Kidney glomerular epithelial cell (primary cell): ENCODE measurements at regions not wholly inside any gene's neighbourhood (a gene's known extent, or its start where the extent isn't known, plus 50 kb on each side); places are given as distances from the start of the nearest gene placed in this dataset.

ENCODE experiments used
- DNase-seq: peaks from one replicate; lab custom pipeline; 2025; lab: John Stamatoyannopoulos, UW

DNA sequence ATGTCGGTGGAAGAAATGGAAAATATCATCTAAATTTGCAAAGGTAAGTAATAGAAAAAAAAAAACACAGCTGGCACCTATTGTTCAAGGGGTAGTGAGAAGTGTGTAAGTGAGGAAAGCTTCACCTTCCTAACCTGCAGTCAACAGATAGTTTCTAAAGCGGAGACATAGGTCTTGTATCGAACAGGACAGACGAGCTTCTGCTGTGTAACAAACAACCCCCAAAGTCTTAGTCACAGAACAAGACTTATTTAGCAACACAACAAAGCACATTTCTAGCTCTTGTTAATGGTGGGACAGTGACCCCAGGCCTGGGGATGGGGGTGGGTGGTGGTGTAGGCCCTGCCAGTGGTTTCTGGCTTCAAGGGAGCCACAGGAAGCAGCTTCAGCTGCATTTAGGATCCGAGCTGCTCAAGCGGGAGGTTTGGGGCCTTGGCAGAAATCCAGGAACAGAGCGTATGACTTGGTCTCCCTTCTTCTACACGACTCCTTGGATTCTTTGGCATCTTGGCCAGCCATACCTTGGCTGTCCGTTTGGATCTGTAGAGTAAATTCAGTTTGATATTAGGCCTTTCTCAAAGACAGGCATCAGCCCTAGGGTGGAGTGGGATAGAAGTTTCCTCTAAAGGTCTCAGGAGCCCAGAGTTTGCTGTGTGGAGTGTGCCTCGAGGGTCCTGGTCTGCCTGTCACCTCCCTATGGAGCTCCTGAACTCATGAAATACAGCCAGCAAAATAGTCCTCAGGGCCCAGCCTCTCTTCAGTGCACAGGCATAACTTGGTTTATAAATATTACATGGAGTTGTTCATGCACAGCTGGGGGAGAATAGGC lies 56.9 kb upstream of the SHH start:
- no peak for DNase-seq

DNA sequence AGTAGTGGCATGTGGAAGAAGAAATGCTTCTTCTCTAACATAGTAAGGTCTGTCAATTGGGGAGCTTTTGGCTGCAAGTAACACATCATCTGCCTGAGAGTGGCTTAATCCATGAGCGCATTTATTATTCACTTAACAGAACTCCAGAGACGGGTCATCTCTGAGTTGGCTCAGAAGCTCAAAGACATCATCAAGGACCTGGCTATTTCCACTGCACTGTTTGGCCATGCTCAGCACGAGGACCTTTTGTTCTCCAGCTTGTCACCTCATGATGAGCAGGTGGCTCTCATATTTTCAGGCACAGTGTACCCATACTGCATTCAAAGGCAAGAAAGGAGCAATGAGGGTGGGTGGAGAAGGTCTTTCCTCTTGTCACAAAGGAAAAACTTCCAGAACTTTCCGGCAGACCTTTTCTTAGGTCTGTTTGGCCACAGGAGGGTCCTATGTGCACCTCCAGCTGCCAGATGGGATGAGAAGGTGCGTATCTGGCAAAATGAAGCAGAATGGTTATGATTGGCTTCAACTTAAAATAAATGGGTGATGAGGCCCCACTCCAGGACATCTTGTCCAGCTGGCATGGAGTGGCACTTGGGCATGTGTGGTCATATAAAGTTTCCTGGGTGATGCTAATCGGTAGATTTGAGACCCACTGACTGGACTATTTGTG lies 55.6 kb upstream of the SHH start:
- no peak for DNase-seq

DNA sequence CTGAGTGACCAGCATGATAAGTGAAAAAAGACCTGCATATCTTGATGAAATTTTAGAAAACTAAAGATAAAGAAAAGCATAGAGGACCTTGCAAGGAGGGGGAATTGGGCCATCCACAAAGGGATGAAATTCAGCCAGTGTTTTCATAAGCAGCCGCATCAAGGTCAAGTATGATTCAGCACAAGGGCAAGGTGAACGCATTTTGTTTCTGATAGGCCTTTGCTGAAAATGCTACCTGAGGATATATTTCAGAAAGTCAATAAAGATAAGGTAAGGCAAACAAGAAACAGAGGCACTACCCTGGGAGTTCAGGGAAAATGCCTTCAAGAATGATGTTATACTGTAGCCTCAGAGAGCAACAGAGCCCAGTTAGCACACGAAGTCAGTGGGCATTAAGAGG lies 55.0 kb upstream of the SHH start:
- no peak for DNase-seq

DNA sequence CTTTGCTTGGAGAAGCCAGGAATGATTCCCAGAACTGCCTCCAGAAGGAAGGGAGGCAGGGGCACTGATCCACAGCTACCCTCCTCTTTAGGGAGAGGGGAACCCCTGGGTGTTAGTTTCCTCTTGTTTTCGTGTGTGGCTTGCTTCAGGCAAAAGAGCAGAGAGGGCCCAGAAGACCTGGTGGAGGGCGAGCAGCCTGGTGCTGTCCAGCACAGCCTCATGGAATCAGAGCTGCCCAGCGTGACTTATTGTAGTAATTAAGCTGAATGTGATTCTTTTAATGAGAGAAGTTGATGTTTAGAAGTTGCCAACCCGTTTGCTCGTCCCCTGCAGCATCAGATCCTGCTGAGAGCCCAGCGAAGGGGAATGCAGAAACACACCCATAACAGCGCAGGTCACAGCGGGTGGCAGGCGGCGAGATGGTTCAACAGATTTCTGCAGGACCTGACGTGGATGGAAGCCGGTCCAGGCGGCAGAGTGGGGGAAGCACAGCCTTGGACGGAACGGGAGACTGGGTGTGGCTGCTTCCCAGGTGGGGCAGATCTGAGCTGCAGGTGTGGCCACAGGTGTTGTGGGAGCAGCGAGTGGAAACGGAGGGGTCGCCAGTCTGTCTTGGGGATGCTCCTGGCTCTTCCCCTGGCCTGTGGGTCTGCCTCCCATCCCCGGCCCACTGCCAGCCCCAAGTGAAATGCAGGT lies 53.7 kb upstream of the SHH start:
- DNase-seq = no peak

DNA sequence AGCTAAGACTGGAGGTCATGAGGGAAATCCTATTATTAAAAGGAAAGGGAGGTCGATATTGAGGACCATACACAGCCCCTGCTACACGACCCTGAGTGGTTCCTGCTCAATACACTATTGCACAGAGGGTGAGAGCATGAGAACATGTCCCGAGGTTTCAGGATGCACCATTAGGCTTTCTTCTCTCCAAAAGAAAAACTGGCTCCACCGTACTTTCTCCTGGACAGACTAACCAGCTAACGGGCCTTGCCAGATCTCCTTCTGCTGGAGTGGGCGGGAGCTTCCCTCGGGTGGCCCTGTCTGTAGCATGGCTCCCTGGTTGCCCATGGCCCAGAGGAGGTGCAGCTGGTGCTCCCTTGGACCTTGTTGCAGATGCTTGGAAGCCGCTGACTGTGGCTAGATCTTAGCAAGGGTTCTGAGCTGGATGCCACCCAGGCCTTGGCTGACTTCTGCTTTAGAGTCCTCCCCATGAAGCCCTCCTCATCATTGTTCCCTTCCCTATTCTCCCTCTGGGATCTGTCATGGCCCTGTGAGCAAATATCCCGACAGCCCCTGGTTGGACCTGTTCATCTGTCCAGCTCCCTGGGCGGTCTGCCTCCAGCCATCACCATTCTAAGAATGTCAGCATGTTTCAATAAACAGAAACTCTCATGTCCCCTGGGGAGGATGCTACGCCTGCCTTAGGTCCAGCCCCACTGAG lies 52.9 kb upstream of the SHH start:
- DNase-seq = no peak

DNA sequence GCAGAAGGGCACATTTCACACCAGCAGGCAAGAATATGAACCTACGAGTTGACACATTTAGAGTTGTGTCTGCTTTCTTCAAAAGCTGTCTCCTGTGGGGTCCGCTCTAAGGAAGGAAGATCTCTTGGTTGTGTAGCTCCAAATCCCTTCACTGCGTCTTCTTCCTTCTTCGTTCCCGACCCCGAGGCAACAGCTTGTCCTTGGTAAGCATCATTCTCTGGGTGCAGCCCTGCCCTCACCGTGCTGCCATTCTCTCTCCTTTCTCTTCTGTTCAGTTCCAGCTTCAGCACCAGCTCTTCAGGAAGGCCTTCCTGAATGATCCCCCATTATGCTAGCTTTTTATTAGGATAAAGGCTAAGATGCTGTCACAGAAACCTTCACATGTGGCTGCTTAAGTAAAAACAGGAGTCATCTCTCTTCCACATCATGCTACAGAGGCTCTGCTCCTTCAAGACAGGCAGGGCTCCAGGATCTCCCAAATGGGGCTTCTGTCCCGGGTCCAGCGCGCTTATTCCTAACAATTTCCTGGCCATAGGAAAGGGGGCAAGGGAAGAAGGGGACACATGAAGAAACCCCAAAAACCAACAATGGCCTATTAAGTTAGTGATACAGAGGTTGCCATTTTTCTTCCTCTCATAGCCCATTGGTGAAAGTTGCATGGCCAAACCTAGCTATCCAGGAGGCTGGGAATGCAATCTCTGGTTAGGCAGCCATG lies 52.2 kb upstream of the SHH start:
- no peak for DNase-seq

DNA sequence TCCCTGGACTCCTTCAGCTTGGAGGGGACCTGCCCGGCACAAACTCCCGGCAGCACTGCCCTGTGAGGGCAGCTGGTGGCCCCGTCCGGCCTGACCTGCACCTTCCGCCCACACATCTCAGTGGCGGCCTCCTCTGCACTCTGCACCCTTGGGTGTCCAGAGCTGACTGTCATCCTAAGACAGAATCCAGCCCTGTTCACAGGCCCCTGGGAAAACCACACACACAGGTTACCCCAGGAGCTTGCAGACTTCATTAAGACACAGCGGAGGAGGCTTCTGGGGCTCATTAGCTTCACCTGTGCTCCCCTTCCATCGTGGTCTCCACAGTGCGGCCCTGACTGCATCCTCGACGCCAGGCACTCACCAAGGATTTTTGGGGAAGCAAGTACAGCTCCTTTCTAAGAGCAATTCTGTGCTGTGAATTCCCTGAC lies 51.5 kb upstream of the SHH start:
- DNase-seq = no peak

DNA sequence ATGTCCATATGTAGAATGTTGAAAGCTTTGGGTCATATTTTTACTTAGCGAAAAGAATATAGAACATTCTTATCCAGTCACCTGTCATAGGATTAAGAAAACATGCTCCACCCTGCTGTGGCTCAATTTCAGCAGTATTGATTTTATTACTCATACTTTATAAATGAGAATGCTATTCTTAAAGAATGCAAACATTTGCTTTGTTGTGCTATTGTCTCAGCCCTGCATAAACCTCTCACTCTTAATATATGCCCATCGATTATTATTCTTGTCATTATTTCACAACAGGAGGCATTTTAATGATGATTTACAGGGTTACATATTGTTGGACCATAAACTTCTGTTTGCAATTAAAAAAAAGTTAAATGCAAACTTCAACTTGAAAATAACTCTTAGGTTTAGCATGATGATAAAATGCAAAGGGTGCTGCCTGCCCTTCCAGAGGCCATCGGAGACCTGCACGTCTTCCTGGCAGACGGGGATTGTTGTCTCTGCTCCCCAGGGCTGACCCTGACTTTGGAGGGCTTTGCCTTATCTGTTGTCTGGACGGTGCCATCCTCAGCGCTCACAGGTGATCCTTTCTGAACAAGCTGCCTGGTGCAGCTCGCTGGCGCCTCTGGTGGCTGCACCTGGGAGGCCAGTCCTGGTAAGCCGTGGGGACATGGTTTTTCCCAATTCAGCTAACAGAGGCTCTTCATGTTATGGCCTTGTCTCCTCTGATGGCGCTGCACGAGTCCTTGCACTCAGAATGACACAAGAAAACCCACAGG lies 50.0 kb upstream of the SHH start:
- DNase-seq = no peak
